H7 (cell line): ENCODE measurements at regions not wholly inside any gene's neighbourhood (a gene's known extent, or its start where the extent isn't known, plus 50 kb on each side); places are given as distances from the start of the nearest gene placed in this dataset.
A peak's percentile ranks its signal among the peaks of the same experiment; 100 is the strongest.

Experiments used
- DNase-seq: peaks from one replicate; pipeline ENCODE4 v3.0.0; 2012
- H3K27me3 ChIP-seq: 2 replicates; pipeline ENCODE4 v1.6.0; 2011; ENCODE audit warnings: mild to moderate bottlenecking, low read length; ENCODE audit not compliant: control insufficient read depth, insufficient read depth
- H3K36me3 ChIP-seq: replicated peaks from 2 replicates; pipeline ENCODE4 v1.5.1; 2011; ENCODE audit warnings: low read length; ENCODE audit not compliant: control insufficient read depth, insufficient read depth
- H3K4me3 ChIP-seq: 2 replicates; pipeline ENCODE4 v1.5.1; 2011; ENCODE audit warnings: low read depth, mild to moderate bottlenecking, control low read depth, low read length, moderate library complexity; ENCODE audit not compliant: insufficient read depth

DNA sequence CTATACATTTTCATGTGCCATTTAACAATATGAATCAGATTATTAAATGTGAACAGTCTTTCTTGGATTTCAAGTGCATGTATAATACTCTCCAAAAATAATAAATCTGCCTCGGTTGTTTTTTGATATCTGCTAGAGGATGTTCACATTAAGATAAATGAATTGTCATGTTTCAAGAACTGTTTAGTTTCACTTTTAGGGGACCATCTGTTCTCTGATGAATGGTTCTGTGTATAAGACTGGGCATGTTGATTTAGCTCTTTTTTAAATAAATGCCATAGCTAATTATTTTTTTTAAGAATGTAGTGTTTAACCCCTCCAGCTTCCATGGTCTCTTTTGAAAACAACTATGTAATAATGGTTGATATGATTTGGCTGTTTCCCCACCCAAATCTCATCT, 1245.1 kb upstream of the ADGRL4 start:
- Histone ChIP-seq H3K36me3 (no peaks in the 10 kb centered on the region), H3K4me3 (no peak overlapping the region), H3K27me3 (no peaks in the 10 kb centered on the region)
- no peak for DNase-seq

DNA sequence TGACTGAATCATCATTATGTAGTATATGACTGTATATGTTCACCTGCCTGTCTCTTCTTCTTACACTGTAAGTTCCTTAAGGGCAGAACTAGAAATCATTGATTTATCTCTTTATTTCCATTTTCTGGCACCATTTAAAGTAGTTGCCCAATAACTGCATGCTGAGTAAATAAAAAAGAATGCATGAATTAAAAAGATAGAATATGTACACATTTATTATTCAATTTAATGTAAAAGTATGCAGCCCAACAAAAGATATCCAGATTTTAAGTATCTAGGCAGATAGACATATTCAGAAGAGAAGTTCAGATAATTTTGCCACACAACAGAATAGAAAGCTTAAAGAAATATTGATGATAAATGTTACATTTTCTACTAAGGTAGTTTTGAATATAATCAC, 1244.6 kb upstream of the ADGRL4 start:
- H3K36me3 ChIP-seq, result no peaks in the 10 kb centered on the region
- no peaks in the 10 kb centered on the region for H3K27me3 ChIP-seq
- no peak for DNase-seq
- no peak overlapping the region for H3K4me3 ChIP-seq

- no peaks in the 10 kb centered on the region for H3K36me3 ChIP-seq
- H3K4me3 ChIP-seq, result no peak overlapping the region
- no peak for DNase-seq
- no peaks in the 10 kb centered on the region for H3K27me3 ChIP-seq
These were observed 1244.1 kb upstream of the ADGRL4 start for GRCh38 chr1:80250573-80251168.

DNA sequence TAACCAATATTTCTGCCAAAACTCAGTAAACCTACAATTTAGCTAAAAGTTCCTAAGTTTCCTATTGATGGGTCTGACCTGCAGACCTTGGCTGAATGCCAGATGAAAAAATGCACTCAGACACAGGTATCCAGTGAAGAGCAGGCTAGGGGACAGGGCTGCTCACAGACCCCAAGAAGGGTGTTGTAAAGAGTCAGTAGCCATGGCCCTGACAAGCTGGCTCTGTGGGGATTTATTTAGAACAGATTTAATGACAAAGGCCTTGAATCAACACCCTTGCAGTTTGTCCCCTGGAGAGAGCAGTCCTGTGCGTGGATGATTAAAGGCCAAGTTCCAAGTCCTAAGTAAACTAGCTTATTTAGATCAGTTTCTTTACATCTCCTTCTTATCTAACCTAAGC, 1243.2 kb upstream of the ADGRL4 start:
- no peak overlapping the region for H3K4me3 ChIP-seq
- DNase-seq, result no peak
- H3K27me3 ChIP-seq, result no peaks in the 10 kb centered on the region
- H3K36me3 ChIP-seq, result no peaks in the 10 kb centered on the region

DNA sequence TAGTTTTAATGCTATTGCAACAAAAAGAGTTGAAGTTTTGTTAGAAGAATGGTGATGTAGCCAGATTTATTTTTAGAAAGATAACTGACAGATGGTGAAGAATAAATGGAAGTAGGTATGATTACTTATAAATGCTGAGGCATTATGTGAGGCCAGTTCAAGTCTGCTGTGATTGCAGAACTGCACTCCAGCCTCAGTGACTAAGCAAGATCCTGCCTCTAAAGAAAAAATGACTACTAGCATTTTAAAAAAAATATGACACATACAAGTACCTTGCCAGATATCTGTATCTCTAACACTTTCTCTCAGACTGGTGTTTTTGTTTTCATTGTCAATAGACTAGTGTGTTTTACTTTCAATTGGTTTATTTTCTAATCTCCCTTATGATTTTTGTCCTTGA, 1242.4 kb upstream of the ADGRL4 start:
- no peak for DNase-seq
- H3K36me3 ChIP-seq, result no peaks in the 10 kb centered on the region
- no peaks in the 10 kb centered on the region for H3K27me3 ChIP-seq
- H3K4me3 ChIP-seq, result no peak overlapping the region

GRCh38 chr1:80245813-80246212, 1239.3 kb upstream of the ADGRL4 start:
- DNase-seq, result no peak
- H3K4me3 ChIP-seq, result no peak overlapping the region
- H3K27me3 ChIP-seq, result no peaks in the 10 kb centered on the region
- H3K36me3 ChIP-seq, result no peaks in the 10 kb centered on the region

GRCh38 chr1:80244372-80244771, 1237.8 kb upstream of the ADGRL4 start:
- Histone ChIP-seq H3K4me3 (no peak overlapping the region), H3K27me3 (no peaks in the 10 kb centered on the region), H3K36me3 (no peaks in the 10 kb centered on the region)
- no peak for DNase-seq

DNA sequence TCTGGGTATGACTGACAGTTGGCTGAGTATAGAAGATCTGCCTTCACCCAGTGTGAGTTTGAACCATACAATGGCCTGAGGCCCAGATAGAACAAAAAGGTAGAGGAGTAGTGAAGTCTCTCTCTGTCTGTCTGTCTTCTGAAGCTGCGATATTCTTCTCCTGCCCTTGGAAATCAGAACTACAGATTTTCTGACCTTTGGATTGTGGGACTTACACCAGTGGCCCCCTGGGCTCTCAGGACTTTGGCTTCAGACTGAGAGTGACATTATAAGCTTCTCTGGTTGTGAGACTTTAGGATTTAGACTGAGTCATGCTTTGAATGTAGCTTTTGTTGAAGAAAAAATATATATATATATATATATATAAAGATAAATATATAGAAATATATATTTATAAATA, 1235.0 kb upstream of the ADGRL4 start:
- H3K27me3 ChIP-seq, result no peaks in the 10 kb centered on the region

GRCh38 chr1:80225510-80225909, 1219.0 kb upstream of the ADGRL4 start:
- no peaks in the 10 kb centered on the region for H3K27me3 ChIP-seq
- no peaks in the 10 kb centered on the region for H3K36me3 ChIP-seq
- no peak for DNase-seq
- no peak overlapping the region for H3K4me3 ChIP-seq

More for the DNA sequence above, 1235.0 kb upstream of the ADGRL4 start:
- Histone ChIP-seq H3K4me3 (no peak overlapping the region), H3K36me3 (no peaks in the 10 kb centered on the region)
- DNase-seq, result no peak

DNA sequence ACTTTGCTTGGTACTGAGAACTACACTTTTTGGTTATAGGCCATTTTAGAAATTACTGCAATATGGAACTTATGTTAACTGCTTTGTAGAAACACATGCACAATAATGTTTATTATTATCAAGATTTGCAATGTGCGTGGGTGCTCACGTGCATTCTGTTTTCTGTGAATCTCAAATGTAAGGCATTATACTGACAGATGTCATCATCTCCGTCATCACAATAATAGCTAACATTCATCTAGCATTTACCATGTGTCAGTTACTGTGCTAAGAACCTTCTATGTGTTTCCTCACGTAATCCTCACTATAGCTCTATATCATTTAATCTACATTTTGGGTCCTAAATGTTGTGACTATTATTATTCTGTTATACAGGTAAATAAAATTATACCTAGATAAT, 1214.8 kb upstream of the ADGRL4 start:
- no peak for DNase-seq
- no peak overlapping the region for H3K4me3 ChIP-seq
- no peaks in the 10 kb centered on the region for H3K36me3 ChIP-seq

GRCh38 chr1:80218112-80218511, 1211.6 kb upstream of the ADGRL4 start:
- Histone ChIP-seq H3K4me3 (no peak overlapping the region), H3K36me3 (no peaks in the 10 kb centered on the region), H3K27me3 (no peaks in the 10 kb centered on the region)
- DNase-seq, result peak; percentile 19

More for the DNA sequence above, 1214.8 kb upstream of the ADGRL4 start:
- no peaks in the 10 kb centered on the region for H3K27me3 ChIP-seq

- no peaks in the 10 kb centered on the region for H3K36me3 ChIP-seq
- peak; percentile 14 for DNase-seq
- no peaks in the 10 kb centered on the region for H3K27me3 ChIP-seq
- H3K4me3 ChIP-seq, result no peak overlapping the region
These were observed 1211.0 kb upstream of the ADGRL4 start for GRCh38 chr1:80217377-80217986.

GRCh38 chr1:80214888-80215540, 1208.5 kb upstream of the ADGRL4 start:
- H3K27me3 ChIP-seq, result no peaks in the 10 kb centered on the region
- no peaks in the 10 kb centered on the region for H3K36me3 ChIP-seq
- no peak for DNase-seq
- H3K4me3 ChIP-seq, result no peak overlapping the region

GRCh38 chr1:80212948-80213347, 1206.4 kb upstream of the ADGRL4 start:
- no peaks in the 10 kb centered on the region for H3K27me3 ChIP-seq
- no peak overlapping the region for H3K4me3 ChIP-seq
- DNase-seq, result no peak
- H3K36me3 ChIP-seq, result no peaks in the 10 kb centered on the region

DNA sequence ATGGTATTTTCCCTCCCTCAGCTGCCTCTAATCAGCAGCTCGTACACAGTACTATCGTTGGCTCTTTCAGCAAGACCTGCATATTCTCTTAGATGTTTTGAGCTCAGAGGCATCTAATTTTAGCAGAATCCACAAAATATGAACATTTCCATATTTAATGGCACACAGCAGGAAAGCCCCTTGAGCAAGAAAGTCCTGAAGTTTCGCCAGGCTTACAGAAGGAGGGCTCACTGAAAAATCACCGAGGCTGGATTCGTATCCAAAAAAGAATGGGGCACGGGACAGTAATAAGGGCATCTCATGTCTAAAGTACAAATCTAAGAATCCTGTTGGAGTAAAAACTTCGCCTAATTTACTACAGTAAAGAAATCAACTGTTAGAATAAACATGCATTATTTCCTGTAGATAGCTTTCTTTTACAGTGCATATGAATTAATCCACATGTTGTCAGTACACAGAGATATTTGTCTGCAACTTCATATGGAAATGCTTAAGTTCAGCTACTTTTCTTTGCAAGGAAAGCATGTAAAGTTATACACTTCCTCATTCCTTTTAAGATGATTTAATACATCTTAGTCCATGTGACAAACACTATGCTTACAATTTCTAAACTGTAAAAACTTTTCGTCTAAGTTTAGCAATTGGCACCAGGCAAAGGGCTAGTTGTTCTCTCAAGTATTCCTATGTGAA, 1205.3 kb upstream of the ADGRL4 start:
- DNase-seq, result no peak
- Histone ChIP-seq H3K4me3 (no peak overlapping the region), H3K27me3 (no peaks in the 10 kb centered on the region), H3K36me3 (no peaks in the 10 kb centered on the region)
